ENCODE measurements at regions not wholly inside any gene's neighbourhood (a gene's known extent, or its start where the extent isn't known, plus 50 kb on each side); places are given as distances from the start of the nearest gene placed in this dataset.

DNA sequence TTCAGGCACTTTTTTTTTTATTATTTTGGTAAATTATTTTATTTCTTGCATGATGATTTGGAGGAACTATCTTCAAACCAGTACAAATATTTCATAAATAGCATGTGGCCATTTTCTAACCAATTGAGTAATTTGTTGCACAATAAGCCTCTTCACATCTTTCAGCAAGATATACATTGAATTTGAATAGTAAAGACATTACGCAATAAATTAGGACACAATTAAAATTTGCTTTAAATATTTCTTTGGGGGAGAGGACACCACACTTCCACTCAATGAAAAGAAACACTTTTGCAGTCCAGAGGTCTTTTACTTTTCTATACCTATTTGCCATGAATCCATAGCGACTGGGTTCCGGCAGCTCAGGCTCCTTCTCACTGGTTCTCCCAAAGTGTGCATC is 762.6 kb upstream of the GOLIM4 start:
- no peak overlapping the region for H3K27ac Mint-ChIP-seq
- TF ChIP-seq CTCF (IDR thresholded peaks at IDR 0.05), result no peak
- no peaks in the 10 kb centered on the region; the same call in 1 of the 2 replicates for H3K9me3 Mint-ChIP-seq
- no peaks in the 10 kb centered on the region for H3K4me1 Mint-ChIP-seq (ENCODE audit: low read depth)
- DNase-seq, result no peak
- no peaks in the 10 kb centered on the region for H3K36me3 Mint-ChIP-seq (ENCODE audit: low read depth)
- H3K4me3 Mint-ChIP-seq, result no peak overlapping the region
- peaks cover 2% of the 10 kb centered on the region; the same call in 1 of the 2 replicates for H3K27me3 Mint-ChIP-seq (ENCODE audit: insufficient read depth)

GRCh38 chr3:168850109-168850508 is 754.4 kb upstream of the GOLIM4 start:
- no peaks in the 10 kb centered on the region for H3K4me1 Mint-ChIP-seq (ENCODE audit: low read depth)
- no peak for DNase-seq
- no peak for TF ChIP-seq CTCF (IDR thresholded peaks at IDR 0.05)
- H3K27me3 Mint-ChIP-seq (ENCODE audit: insufficient read depth), result peaks cover 8% of the 10 kb centered on the region
- no peak overlapping the region for H3K27ac Mint-ChIP-seq
- H3K36me3 Mint-ChIP-seq (ENCODE audit: low read depth), result no peaks in the 10 kb centered on the region
- H3K9me3 Mint-ChIP-seq, result no peaks in the 10 kb centered on the region
- no peak overlapping the region for H3K4me3 Mint-ChIP-seq

- TF ChIP-seq CTCF (IDR thresholded peaks at IDR 0.05), result peak; percentile 86
- Mint-ChIP-seq H3K4me3 (no peak overlapping the region), H3K36me3 (ENCODE audit: low read depth) (no peaks in the 10 kb centered on the region), H3K27ac (no peak overlapping the region), H3K27me3 (ENCODE audit: insufficient read depth) (peaks cover 11% of the 10 kb centered on the region), H3K4me1 (ENCODE audit: low read depth) (no peaks in the 10 kb centered on the region), H3K9me3 (no peaks in the 10 kb centered on the region)
- peak; percentile 49 for DNase-seq
These were observed 751.7 kb upstream of the GOLIM4 start for GRCh38 chr3:168847291-168847883.

DNA sequence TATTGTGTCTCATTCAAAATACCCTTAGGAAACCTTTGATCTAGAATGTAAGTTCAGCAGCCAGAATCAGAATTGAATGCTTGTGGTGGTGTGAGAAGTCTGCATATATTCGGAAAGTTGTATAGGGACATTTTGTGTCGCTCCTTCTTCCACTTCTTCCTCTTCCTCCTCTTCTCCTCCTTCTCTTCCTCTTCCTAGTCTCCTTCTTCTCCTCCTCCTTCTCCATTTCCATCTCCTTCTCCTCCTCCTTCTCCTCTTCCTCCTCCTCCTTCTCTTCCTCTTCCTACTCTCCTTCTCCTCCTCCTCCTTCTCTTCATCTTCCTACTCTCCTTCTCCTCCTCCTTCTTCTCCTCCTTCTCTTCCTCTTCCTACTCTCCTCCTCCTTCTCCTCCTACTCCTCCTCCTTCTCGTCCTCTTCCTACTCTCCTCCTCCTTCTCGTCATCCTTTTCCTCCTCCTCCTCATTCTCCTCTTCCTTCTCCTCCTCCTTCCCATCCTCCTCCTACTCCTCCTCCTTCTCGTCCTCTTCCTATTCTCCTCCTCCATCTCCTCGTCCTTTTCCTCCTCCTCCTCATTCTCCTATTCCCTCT is 749.3 kb upstream of the GOLIM4 start:
- Mint-ChIP-seq H3K27me3 (ENCODE audit: insufficient read depth) (peaks cover 10% of the 10 kb centered on the region), H3K4me1 (ENCODE audit: low read depth) (no peaks in the 10 kb centered on the region), H3K4me3 (no peak overlapping the region), H3K27ac (no peak overlapping the region), H3K9me3 (no peaks in the 10 kb centered on the region), H3K36me3 (ENCODE audit: low read depth) (no peaks in the 10 kb centered on the region)
- TF ChIP-seq CTCF (IDR thresholded peaks at IDR 0.05), result no peak
- no peak for DNase-seq

DNA sequence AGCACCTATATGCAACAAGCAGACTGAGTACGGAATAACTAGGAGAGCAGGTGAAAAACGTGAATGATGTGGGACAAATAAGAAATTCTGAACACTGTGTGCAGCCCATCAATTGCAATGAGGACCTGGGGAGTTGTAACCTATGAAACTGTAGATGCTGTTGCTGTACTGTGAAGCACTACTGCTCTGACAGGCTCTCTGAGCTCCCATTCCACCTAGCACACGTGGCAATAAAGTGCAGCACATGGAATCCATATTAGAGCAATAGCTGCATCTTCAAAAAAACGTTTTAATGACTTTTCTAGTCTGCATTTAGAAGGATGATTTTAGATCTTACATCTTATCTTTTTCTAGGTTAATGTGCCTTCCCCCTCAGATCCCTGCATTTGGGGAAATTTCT is 748.7 kb upstream of the GOLIM4 start:
- Mint-ChIP-seq H3K27me3 (ENCODE audit: insufficient read depth) (peaks cover 10% of the 10 kb centered on the region), H3K4me3 (no peak overlapping the region), H3K27ac (no peak overlapping the region), H3K4me1 (ENCODE audit: low read depth) (no peaks in the 10 kb centered on the region), H3K9me3 (no peaks in the 10 kb centered on the region), H3K36me3 (ENCODE audit: low read depth) (no peaks in the 10 kb centered on the region)
- TF ChIP-seq CTCF (IDR thresholded peaks at IDR 0.05), result no peak
- no peak for DNase-seq
